Omental fat pad (tissue), 3 donors: ENCODE measurements at regions not wholly inside any gene's neighbourhood (a gene's known extent, or its start where the extent isn't known, plus 50 kb on each side); places are given as distances from the start of the nearest gene placed in this dataset.
"Not testable (repeated sequence)": the region's sequence is repeated elsewhere in the genome, so short reads cannot be mapped to it uniquely, and the experiment has no call there.

Experiments
- ATAC-seq: fragments of 150-250 bp; one replicate; pipeline ENCODE4 v1.9.1; 2016; ENCODE audit warnings: mild to moderate bottlenecking, moderate library complexity; ENCODE audit not compliant: low FRiP score
- DNase-seq: peaks from one replicate; pipeline ENCODE4 v3.0.0-alpha.2; 2019; ENCODE audit warnings: low spot score
- TF ChIP-seq, protein P1 (sequence below), 3 donors: fragments of 450-650 bp; IDR thresholded peaks; one replicate each; pipeline ENCODE4 v1.5.1; 2016 to 2017; ENCODE audit warnings: antibody characterized with exemption in 3 of 3, mild to moderate bottlenecking in 3 of 3, moderate library complexity in 2 of 3

DNA sequence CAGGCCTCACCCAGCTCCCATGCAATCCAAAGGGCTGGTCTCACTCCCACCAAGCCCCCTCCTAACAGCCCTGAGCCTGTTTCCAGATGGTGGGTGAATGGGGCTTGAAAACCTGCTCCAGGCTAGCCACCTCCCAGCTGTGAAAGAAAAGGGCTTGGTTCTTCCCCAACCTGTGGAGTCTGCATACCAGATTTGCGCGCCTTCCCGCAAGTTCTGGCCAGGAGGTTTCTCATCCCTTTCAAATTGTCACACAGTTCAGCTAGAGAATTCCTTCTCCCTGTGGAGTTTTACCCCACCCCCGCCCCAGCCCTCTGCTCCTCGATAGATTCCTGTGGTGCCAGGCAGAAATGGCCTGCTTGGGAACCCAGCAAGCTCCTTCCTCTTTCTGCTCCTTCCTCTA is 734.6 kb upstream of the FAT3 start:
- no peak for ATAC-seq
- TF ChIP-seq, protein P1, sequence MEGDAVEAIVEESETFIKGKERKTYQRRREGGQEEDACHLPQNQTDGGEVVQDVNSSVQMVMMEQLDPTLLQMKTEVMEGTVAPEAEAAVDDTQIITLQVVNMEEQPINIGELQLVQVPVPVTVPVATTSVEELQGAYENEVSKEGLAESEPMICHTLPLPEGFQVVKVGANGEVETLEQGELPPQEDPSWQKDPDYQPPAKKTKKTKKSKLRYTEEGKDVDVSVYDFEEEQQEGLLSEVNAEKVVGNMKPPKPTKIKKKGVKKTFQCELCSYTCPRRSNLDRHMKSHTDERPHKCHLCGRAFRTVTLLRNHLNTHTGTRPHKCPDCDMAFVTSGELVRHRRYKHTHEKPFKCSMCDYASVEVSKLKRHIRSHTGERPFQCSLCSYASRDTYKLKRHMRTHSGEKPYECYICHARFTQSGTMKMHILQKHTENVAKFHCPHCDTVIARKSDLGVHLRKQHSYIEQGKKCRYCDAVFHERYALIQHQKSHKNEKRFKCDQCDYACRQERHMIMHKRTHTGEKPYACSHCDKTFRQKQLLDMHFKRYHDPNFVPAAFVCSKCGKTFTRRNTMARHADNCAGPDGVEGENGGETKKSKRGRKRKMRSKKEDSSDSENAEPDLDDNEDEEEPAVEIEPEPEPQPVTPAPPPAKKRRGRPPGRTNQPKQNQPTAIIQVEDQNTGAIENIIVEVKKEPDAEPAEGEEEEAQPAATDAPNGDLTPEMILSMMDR (IDR thresholded peaks at IDR 0.05): no peak
- no peak for DNase-seq

DNA sequence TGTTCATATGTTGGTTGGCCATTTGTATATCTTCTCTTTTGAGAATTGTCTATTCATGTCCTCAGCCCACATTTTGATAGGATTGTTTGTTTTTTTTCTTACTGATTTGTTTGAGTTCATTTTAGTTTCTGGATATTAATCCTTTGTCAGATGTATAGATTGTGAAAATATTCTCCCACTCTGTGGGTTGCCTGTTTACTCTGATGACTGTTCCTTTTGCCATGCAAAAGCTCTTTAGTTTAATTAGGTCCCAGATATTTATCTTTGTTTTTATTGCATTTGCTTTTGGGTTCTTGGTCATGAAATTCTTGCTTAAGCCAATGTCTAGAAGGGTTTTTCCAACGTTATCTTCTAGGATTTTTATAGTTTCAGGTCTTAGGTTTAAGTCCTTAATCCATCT is 740.7 kb upstream of the FAT3 start:
- not testable (repeated sequence) for ATAC-seq

DNA sequence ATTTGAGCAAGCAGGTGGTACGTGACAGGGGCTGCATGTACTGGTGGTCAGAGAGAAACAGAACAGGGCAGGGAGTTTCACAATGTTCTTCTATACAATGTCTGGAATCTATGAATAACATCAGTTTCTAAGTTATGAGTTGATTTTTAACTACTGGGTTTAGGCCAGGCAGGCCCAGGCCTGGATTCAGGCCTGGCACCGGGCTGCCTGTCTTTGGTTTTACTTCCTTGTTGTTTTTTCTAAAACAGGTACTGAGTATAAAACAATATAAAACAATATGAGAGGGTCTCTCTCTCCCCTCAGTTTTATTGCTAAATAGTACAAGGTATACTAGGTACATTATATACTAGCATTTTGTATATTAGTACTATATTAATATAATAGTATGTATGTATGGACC is 742.7 kb upstream of the FAT3 start:
- not testable (repeated sequence) for ATAC-seq, DNase-seq

More for the DNA sequence above, 740.7 kb upstream of the FAT3 start:
- not testable (repeated sequence) for DNase-seq

DNA sequence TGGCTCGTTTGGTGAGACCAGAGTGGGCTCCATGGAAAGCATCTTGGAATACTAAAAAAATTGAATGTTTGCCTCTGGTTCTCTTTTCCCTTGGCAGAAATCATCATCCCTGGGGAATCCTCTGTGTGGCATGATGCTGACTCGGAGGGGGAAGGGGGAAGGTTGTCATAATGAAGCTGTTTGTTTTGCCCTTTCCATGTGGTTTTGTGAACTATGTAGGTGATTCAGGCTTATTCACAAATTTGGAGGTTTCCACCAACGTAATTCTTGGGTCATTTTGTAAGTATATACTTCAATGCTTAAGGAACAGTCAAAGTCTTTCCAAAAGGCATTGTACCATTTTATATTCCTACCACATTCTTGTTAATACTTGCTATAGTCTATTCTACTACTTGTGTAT is 754.0 kb upstream of the FAT3 start:
- TF ChIP-seq, protein P1 (IDR thresholded peaks at IDR 0.05): no peak
- ATAC-seq (no peak), DNase-seq (no peak)

DNA sequence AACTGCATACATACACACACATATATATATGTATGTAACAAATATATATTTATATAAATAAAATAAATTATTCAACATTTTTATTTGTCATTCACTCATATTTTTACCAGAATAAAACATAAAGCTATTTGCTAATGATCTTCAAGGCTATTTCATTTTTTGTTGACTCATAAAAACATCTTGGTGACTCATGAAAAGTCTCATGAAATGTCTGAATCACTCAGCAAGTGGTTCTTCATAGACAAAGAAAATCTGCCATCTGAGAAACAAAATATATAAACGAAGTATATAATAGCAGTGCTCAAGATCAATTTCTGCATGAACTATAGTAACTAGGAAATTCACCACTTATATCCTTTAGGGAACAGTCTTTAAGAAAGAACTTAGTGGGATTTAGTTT is 764.8 kb upstream of the FAT3 start:
- DNase-seq: no peak
- no peak for ATAC-seq
- TF ChIP-seq, protein P1 (IDR thresholded peaks at IDR 0.05): no peak

DNA sequence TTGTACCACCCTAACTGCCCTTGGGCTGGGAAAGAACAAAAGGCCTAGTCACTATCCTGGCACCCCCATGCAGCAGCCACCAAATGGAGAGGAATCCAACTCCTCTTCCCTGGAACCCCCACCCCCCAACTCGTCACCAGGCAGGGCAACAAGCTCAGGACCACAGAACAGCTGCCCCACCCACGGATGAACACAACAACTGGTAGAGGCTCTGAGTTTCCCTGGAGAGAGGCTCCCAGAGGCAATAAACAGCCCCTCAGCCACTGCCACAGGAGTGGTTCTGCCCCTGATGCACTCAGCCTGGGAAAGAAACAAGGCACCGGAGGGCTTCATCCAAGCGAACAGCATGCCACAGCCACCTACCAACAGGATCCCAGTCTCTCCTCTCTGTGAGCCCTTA is 778.4 kb upstream of the FAT3 start:
- ATAC-seq (no peak), DNase-seq (no peak)
- TF ChIP-seq, protein P1 (IDR thresholded peaks at IDR 0.05): no peak

DNA sequence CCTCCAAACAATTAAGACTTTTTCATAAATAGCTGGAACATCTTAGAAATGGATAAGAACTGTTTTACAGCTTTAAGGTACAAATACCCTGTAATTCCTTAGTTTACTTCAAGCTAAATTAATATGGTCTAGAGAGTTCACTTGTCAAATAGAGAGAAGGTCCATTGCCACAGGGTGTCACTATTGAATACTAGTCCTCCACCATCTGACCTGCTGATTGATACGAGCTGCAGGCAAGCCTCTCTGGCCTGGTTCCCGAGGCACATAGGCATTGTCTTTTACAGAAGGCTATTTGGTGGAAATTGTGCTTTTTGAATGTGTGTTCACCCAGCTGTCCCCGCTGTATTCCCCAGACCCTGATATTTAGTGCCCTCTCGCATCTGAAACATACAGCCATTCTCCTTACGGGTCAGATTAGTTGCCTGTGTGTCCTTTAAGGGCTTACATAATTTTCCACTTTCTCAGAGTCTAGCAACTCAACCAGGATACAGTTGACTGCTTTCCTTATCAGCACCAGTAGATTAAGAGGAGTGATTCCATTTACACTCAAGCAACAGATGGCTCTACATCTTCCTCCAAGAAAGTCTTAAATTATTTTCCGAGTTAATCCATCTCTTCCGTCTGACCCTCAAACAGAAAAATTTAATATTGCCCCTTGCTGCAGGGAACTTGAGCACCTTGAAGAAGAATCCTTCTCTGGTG is 788.8 kb upstream of the FAT3 start:
- TF ChIP-seq, protein P1 (IDR thresholded peaks at IDR 0.05): no peak

DNA sequence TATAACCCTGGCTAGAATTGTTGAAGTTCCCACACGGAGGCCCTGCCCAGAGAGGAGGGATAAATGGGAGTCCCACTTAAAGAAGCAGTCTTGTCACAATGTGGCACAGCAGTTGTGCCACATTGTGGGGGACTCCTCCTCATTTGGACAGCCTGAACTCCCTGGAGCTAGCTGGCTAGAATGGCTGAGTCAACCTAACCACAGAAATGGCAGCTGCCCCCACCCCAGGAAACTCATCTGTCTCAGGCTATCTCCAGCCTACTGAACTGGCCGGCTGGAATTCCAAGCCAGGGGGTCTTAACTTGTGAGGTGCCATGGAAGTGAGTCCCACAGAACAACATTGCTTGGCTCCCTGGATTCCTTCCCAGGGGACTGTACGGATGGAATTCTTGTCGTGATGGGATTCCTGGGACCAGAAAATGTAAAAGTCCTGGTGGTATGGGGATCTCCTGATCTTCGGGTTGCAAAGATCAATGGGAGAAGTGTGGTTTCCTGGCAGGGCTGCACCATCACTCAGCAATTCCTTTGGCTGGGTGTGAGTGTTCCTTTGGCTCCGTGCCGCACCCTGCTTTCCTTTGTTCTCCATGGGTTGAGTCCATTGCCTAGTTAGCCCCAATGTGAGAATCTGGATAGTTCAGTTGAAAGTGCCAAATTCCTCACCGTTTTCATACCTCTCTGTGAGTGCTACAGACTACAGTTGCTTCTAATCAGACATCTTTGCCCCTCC is 791.2 kb upstream of the FAT3 start:
- TF ChIP-seq, protein P1 (IDR thresholded peaks at IDR 0.05): no peak
- ATAC-seq (no peak), DNase-seq (no peak)

More for the DNA sequence above, 788.8 kb upstream of the FAT3 start:
- ATAC-seq (no peak), DNase-seq (no peak)
